Epithelial cell of esophagus (primary cell): ENCODE measurements at regions not wholly inside any gene's neighbourhood (a gene's known extent, or its start where the extent isn't known, plus 50 kb on each side); places are given as distances from the start of the nearest gene placed in this dataset.

Experiments used
- DNase-seq: peaks from one replicate; pipeline ENCODE4 v3.0.0; 2010; ENCODE audit warnings: low read depth
- H3K4me3 ChIP-seq: 2 replicates; pipeline ENCODE4 v1.5.1; 2011; ENCODE audit warnings: mild to moderate bottlenecking, low read length, control low read depth
- TF ChIP-seq, protein P1 (sequence below): IDR thresholded peaks from 2 replicates; pipeline ENCODE4 v1.5.1; 2011; ENCODE audit warnings: low read depth, mild to moderate bottlenecking, low read length, control low read depth, inconsistent platforms; ENCODE audit not compliant: insufficient read depth; ENCODE audit errors: missing control alignments

DNA sequence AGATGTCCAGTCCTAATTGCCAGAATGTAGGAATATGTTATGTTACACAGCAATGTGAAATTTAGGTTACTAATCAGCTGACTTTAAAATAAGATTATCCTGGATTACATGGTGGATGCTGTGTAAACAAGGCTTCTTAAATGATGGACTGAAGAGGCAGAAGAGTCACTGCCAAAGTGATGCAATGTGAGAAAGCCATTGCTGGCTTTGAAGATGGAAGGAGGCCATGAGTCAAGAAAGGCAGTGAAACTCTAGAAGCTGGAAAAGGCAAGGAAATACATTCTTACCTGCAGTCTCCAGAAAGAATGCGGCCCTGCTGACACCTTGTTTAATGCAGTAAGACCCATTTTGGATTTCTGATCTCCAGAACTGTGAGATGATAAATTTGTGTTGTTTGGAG is 179.1 kb upstream of the ZPLD1 start:
- TF ChIP-seq, protein P1, sequence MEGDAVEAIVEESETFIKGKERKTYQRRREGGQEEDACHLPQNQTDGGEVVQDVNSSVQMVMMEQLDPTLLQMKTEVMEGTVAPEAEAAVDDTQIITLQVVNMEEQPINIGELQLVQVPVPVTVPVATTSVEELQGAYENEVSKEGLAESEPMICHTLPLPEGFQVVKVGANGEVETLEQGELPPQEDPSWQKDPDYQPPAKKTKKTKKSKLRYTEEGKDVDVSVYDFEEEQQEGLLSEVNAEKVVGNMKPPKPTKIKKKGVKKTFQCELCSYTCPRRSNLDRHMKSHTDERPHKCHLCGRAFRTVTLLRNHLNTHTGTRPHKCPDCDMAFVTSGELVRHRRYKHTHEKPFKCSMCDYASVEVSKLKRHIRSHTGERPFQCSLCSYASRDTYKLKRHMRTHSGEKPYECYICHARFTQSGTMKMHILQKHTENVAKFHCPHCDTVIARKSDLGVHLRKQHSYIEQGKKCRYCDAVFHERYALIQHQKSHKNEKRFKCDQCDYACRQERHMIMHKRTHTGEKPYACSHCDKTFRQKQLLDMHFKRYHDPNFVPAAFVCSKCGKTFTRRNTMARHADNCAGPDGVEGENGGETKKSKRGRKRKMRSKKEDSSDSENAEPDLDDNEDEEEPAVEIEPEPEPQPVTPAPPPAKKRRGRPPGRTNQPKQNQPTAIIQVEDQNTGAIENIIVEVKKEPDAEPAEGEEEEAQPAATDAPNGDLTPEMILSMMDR: no peak
- H3K4me3 ChIP-seq: no peak overlapping the region
- peak; percentile 57 for DNase-seq

DNA sequence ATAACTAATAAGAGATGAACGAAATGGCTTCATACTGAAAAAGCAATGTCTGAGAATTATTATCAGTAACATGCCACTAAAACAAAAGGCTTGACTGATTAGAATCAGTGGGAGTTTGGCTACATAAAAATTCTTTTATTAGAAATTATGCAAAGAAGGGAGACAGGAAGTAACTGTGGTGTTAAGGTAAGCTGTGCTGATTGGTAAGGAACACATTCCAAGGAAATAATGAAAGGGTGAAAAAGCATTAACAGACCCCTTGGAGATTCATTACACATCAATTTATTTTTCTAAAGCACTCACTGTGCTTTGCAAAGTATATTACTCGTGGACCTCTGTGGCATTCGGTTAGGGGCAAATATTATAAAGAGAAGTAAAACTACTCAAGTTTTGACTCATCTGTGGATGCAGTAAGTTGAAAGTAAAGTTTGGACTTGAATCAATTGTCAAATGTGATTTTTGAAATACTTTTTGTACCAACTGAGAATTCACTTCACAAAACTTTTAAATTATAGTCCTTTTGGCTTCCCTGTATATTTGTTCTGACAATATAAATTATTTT is 176.1 kb upstream of the ZPLD1 start:
- H3K4me3 ChIP-seq: no peak overlapping the region
- TF ChIP-seq, protein P1: no peak
- no peak for DNase-seq

DNA sequence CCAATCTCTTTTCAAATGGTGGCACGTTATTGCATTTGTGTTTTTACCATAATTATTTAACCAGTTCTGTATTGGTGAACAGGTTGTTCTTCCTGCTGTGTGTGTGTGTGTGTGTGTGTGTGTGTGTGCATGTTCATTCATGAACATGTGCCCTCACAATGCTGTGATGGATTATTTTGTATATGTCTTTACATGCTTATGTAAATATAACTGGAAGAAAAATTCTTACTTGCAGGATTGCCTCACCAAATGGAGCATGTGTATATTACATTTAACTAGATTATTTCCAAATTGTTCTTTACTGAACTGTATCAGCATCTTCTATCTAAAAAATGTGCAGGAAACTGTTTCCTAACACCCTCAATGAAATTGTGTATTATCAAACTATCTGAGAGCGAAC is 175.2 kb upstream of the ZPLD1 start:
- DNase-seq: peak; percentile 71
- TF ChIP-seq, protein P1: no peak

DNA sequence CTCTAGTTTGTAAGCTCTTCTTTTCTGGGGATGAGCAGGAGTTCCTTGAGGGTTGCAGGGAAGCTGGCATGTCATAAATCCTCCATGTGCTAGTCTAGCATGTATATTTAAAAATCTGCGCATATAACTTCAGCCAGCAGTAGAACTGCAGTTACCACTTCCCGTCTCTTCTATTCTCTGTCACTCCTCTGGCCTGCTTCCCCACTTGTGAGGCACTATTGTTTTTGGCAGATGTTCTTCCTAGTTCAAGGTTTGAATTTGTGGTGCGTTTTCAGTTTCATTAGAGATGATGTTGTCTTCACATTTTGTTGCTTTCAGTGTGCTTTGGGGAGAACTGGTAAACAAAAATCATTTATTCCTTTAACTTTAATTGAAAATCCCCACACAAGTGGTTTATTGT is 169.1 kb upstream of the ZPLD1 start:
- DNase-seq: no peak
- TF ChIP-seq, protein P1: no peak
- no peak overlapping the region for H3K4me3 ChIP-seq

More for the DNA sequence above, 175.2 kb upstream of the ZPLD1 start:
- no peak overlapping the region for H3K4me3 ChIP-seq

DNA sequence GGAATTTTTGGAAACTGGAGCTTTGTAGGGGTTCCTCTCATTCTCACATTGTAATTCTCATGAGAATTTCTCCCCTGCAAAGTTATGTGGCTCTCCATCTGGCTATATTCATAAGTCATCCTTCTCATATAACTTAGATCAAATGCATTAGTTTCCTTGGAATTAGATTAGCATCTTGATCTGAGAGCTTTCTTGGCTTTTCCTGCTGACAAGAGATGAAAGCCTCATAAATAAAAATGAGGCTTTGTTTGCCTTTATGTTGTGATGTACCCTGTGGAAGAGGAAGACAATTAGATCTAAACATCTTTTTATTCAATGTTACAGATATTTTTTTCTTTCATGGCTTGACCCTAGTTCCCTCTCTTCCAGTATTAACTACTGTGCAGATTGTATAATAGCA is 165.4 kb upstream of the ZPLD1 start:
- TF ChIP-seq, protein P1: no peak
- no peak overlapping the region for H3K4me3 ChIP-seq
- no peak for DNase-seq

DNA sequence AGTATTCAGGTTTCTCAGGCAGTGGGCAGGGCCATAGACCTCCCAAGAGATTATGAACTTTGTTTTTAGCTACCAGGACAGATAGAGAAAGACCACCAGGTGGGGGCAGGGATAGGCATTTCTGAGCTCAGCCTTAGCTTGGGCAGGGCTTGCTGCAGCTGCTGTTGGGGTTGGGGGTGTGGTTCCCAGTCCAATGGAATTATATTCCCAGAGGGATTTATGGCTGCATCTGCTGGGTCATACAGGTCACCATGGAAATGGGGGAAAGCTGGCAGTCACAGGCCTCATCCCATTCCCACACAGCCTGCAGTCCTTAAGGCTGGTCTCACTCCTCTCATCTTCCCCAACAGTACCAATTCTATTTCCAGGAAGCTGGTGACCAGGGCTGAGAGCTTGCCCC is 144.6 kb upstream of the ZPLD1 start:
- H3K4me3 ChIP-seq: no peak overlapping the region
- TF ChIP-seq, protein P1: no peak
- no peak for DNase-seq

DNA sequence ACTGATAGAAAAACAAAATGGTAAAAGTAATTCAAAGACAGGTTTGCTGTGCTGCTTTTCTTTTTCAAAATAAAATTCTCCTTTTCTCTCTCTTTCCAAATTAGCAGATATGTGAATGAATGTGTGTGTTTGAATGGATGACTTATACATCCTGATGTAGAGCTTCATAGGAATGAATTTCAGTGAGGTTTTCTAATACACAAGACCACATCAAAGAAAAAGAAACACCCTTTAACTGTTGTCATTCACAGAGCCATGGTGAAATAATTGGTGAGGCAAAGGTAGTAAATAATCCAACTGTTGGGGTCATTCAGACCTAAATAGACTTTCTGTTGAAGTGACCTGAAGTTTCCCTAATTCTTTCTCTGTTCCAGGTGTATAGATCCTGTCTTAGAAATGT is 139.1 kb upstream of the ZPLD1 start:
- TF ChIP-seq, protein P1: no peak
- H3K4me3 ChIP-seq: no peak overlapping the region
- no peak for DNase-seq
